Caco-2 (cell line): ENCODE measurements at regions not wholly inside any gene's neighbourhood (a gene's known extent, or its start where the extent isn't known, plus 50 kb on each side); places are given as distances from the start of the nearest gene placed in this dataset.

Experiments used
- BruUV-seq: library from RNA; stranded (reverse); fragments of 400-500 nt; replicated peaks from 2 replicates; lab custom pipeline; 2021; lab: Mats Ljungman, UMichigan
- CTCF ChIA-PET: fragments of 300-600 bp; sonication (Branson Sonifier 250); formaldehyde crosslinking; loops from one replicate; lab custom pipeline; 2022; ENCODE audit warnings: antibody characterized with exemption; lab: Charles Lee
- POLR2A ChIA-PET: fragments of 300-600 bp; sonication (Branson Sonifier 250); formaldehyde crosslinking; loops from one replicate; lab custom pipeline; 2022; ENCODE audit warnings: antibody characterized with exemption; lab: Charles Lee
- DNase-seq, 2 experiments: peaks; one replicate each; pipeline versions ENCODE4 v3.0.0 to v3.0.0-alpha.2; 2020 to 2022
- H3K27me3 ChIP-seq: replicated peaks from 2 replicates; pipeline ENCODE4 v1.6.0; 2011; ENCODE audit warnings: low read length; ENCODE audit not compliant: control insufficient read depth, insufficient read depth
- H3K36me3 ChIP-seq: 2 replicates; pipeline ENCODE4 v1.5.1; 2011; ENCODE audit warnings: low read length; ENCODE audit not compliant: control insufficient read depth, insufficient read depth
- H3K4me1 ChIP-seq: fragments of 250-450 bp; sonication (Bioruptor Pico); 2 replicates; pipeline ENCODE4 v1.5.1; 2020; ENCODE audit warnings: mild to moderate bottlenecking
- H3K4me3 ChIP-seq: 2 replicates; pipeline ENCODE4 v1.5.1; 2011; ENCODE audit warnings: low read depth, mild to moderate bottlenecking, control low read depth, low read length
- H3K9me3 ChIP-seq: fragments of 250-450 bp; sonication (Bioruptor Pico); 2 replicates; pipeline ENCODE4 v1.5.1; 2020; ENCODE audit warnings: mild to moderate bottlenecking, moderate library complexity
- H3K27ac Mint-ChIP-seq: one replicate; pipeline ENCODE4 v1.8.0; 2022; ENCODE audit warnings: mixed read lengths; ENCODE audit not compliant: unreplicated experiment
- H3K27me3 Mint-ChIP-seq: one replicate; pipeline ENCODE4 v1.8.0; 2022; ENCODE audit warnings: mixed read lengths; ENCODE audit not compliant: insufficient read depth, unreplicated experiment
- H3K36me3 Mint-ChIP-seq: one replicate; pipeline ENCODE4 v1.8.0; 2022; ENCODE audit warnings: mild to moderate bottlenecking, mixed read lengths; ENCODE audit not compliant: insufficient read depth, unreplicated experiment
- H3K4me1 Mint-ChIP-seq: one replicate; pipeline ENCODE4 v1.8.0; 2022; ENCODE audit warnings: low read depth, mixed read lengths; ENCODE audit not compliant: unreplicated experiment
- H3K4me3 Mint-ChIP-seq: one replicate; pipeline ENCODE4 v1.8.0; 2022; ENCODE audit warnings: mild to moderate bottlenecking, moderate library complexity, mixed read lengths; ENCODE audit not compliant: unreplicated experiment
- H3K9me3 Mint-ChIP-seq: one replicate; pipeline ENCODE4 v1.8.0; 2022; ENCODE audit warnings: mixed read lengths; ENCODE audit not compliant: unreplicated experiment
- CTCF ChIP-seq, 2 experiments: fragments of 200-600 bp in 1 of 2; IDR thresholded peaks; 1 replicate in 1 of 2; 2 replicates in 1 of 2; pipeline versions ENCODE4 v1.5.1 to v1.8.0; 2011 to 2022; ENCODE audit warnings: antibody characterized with exemption in 1 of 2, control low read depth in 1 of 2, inconsistent platforms in 1 of 2, low read depth in 1 of 2, low read length in 1 of 2, mild to moderate bottlenecking in 1 of 2, moderate library complexity in 1 of 2; ENCODE audit not compliant: insufficient read depth in 1 of 2, severe bottlenecking in 1 of 2, unreplicated experiment in 1 of 2
- intact Hi-C: fragments of 100-400 bp; cut with micrococcal nuclease; formaldehyde crosslinking; loops from one replicate; pipeline ENCODE4 v1.10.0; 2022; ENCODE audit not compliant: unreplicated experiment

GRCh38 chr5:106956187-106956586, 714.5 kb downstream of the EFNA5 start:
- no peaks in the 10 kb centered on the region for H3K36me3 ChIP-seq
- H3K27me3 ChIP-seq = no peaks in the 10 kb centered on the region; the same call in 1 of the 2 replicates
- H3K4me1 Mint-ChIP-seq = peaks cover 19% of the 10 kb centered on the region
- H3K9me3 ChIP-seq = no peaks in the 10 kb centered on the region
- no peaks in the 10 kb centered on the region for H3K36me3 Mint-ChIP-seq
- POLR2A ChIA-PET = no interaction called here
- TF ChIP-seq CTCF (IDR thresholded peaks at IDR 0.05; ENCODE audit: insufficient read depth in 1 of 2, low read depth in 1 of 2, low read length in 1 of 2, severe bottlenecking in 1 of 2, unreplicated experiment in 1 of 2) = no peak
- no peak overlapping the region for H3K4me3 Mint-ChIP-seq
- H3K27me3 Mint-ChIP-seq = no peaks in the 10 kb centered on the region
- no peak overlapping the region for H3K27ac Mint-ChIP-seq
- DNase-seq = no peak
- H3K4me1 ChIP-seq = peaks cover 10% of the 10 kb centered on the region; the same call in 1 of the 2 replicates
- H3K9me3 Mint-ChIP-seq = no peaks in the 10 kb centered on the region
- CTCF ChIA-PET = no interaction called here
- intact Hi-C loops = no loop called here
- no peak overlapping the region for H3K4me3 ChIP-seq
- no TSS peak for BruUV-seq

GRCh38 chr5:106940986-106941385, 729.8 kb downstream of the EFNA5 start:
- H3K4me3 ChIP-seq = no peak overlapping the region
- H3K36me3 Mint-ChIP-seq = peaks cover 10% of the 10 kb centered on the region
- intact Hi-C loops = loop anchor here (1.0 to 10.0 kb wide), 2 partner anchors 132 to 734 kb away; partner anchors contain the start of gene EFNA5
- H3K4me1 Mint-ChIP-seq = peaks cover 18% of the 10 kb centered on the region
- H3K4me3 Mint-ChIP-seq = peak overlapping the region; percentile 41
- ChIA-PET POLR2A (no interaction called here), CTCF (no interaction called here)
- H3K27ac Mint-ChIP-seq = peak overlapping the region; percentile 94
- no peaks in the 10 kb centered on the region for H3K27me3 ChIP-seq
- no peaks in the 10 kb centered on the region for H3K27me3 Mint-ChIP-seq
- DNase-seq = peak; percentile 69 to 77
- H3K9me3 Mint-ChIP-seq = peaks cover 16% of the 10 kb centered on the region
- no peaks in the 10 kb centered on the region for H3K36me3 ChIP-seq
- BruUV-seq = no TSS peak
- TF ChIP-seq CTCF (IDR thresholded peaks at IDR 0.05; ENCODE audit: insufficient read depth in 1 of 2, low read depth in 1 of 2, low read length in 1 of 2, severe bottlenecking in 1 of 2, unreplicated experiment in 1 of 2) = no peak
- H3K9me3 ChIP-seq = peaks cover 6% of the 10 kb centered on the region; the same call in 1 of the 2 replicates
- H3K4me1 ChIP-seq = peaks cover 21% of the 10 kb centered on the region

GRCh38 chr5:106940301-106940846, 730.4 kb downstream of the EFNA5 start:
- peaks cover 18% of the 10 kb centered on the region for H3K4me1 Mint-ChIP-seq
- Histone ChIP-seq H3K9me3 (peaks cover 6% of the 10 kb centered on the region; the same call in 1 of the 2 replicates), H3K4me1 (peaks cover 21% of the 10 kb centered on the region), H3K4me3 (no peak overlapping the region), H3K36me3 (no peaks in the 10 kb centered on the region), H3K27me3 (no peaks in the 10 kb centered on the region)
- H3K27ac Mint-ChIP-seq = peak overlapping the region; percentile 94
- no peak for DNase-seq
- intact Hi-C loops = loop anchor here (10.0 kb wide), 1 partner anchor 734 kb away; the partner anchor contains the start of gene EFNA5
- no peak for TF ChIP-seq CTCF (IDR thresholded peaks at IDR 0.05; ENCODE audit: insufficient read depth in 1 of 2, low read depth in 1 of 2, low read length in 1 of 2, severe bottlenecking in 1 of 2, unreplicated experiment in 1 of 2)
- H3K9me3 Mint-ChIP-seq = peaks cover 15% of the 10 kb centered on the region
- no peaks in the 10 kb centered on the region for H3K27me3 Mint-ChIP-seq
- H3K4me3 Mint-ChIP-seq = peak overlapping the region; percentile 41
- H3K36me3 Mint-ChIP-seq = peaks cover 10% of the 10 kb centered on the region
- CTCF ChIA-PET = no interaction called here
- POLR2A ChIA-PET = no interaction called here
- no TSS peak for BruUV-seq
